H1 (cell line): ENCODE measurements at regions not wholly inside any gene's neighbourhood (a gene's known extent, or its start where the extent isn't known, plus 50 kb on each side); places are given as distances from the start of the nearest gene placed in this dataset.

ENCODE experiments used
- CTCF ChIA-PET: fragments of 300-600 bp; sonication (Branson Sonifier 250); formaldehyde crosslinking; loops from one replicate; lab custom pipeline; 2021; ENCODE audit not compliant: partially characterized antibody; lab: Charles Lee
- POLR2A ChIA-PET: fragments of 300-600 bp; sonication (Branson Sonifier 250); formaldehyde crosslinking; loops from one replicate; lab custom pipeline; 2021; ENCODE audit warnings: inconsistent platforms; ENCODE audit not compliant: partially characterized antibody; lab: Charles Lee
- DNase-seq, 2 experiments: peaks; one replicate each; pipeline versions ENCODE4 v3.0.0 to v3.0.0-alpha.2; 2010 to 2022; ENCODE audit warnings: low spot score in 2 of 2, low read depth in 1 of 2, mixed read lengths in 1 of 2
- FAIRE-seq: peaks from 2 replicates; lab custom pipeline; 2011; peaks lifted over from hg19 to GRCh38; lab: Jason Lieb, UNC
- H2AFZ ChIP-seq: 2 replicates; pipeline ENCODE4 v1.8.1; 2012; ENCODE audit warnings: low read length, inconsistent platforms
- H2AK5ac ChIP-seq: 2 replicates; pipeline ENCODE4 v1.6.1; 2013; ENCODE audit warnings: low read depth, low read length
- H2BK120ac ChIP-seq: replicated peaks from 2 replicates; pipeline ENCODE3; 2013; ENCODE audit warnings: low read depth, low read length, inconsistent platforms
- H2BK12ac ChIP-seq: 2 replicates; pipeline ENCODE4 v1.6.1; 2013; ENCODE audit warnings: low read depth, low read length
- H2BK15ac ChIP-seq: 2 replicates; pipeline ENCODE4 v1.6.1; 2013; ENCODE audit warnings: low read length
- H2BK20ac ChIP-seq: 2 replicates; pipeline ENCODE4 v1.6.1; 2013; ENCODE audit warnings: low read length
- H2BK5ac ChIP-seq: 2 replicates; pipeline ENCODE4 v1.6.1; 2013; ENCODE audit warnings: low read depth, low read length
- H3K14ac ChIP-seq: 2 replicates; pipeline ENCODE4 v1.6.1; 2013; ENCODE audit warnings: inconsistent platforms; ENCODE audit not compliant: insufficient read length
- H3K18ac ChIP-seq: 2 replicates; pipeline ENCODE4 v1.6.1; 2013; ENCODE audit warnings: low read length; ENCODE audit errors: extremely low read depth
- H3K23ac ChIP-seq: 2 replicates; pipeline ENCODE4 v1.6.1; 2013; ENCODE audit warnings: inconsistent platforms; ENCODE audit not compliant: insufficient read length
- H3K23me2 ChIP-seq: 2 replicates; pipeline ENCODE4 v1.6.1; 2013; ENCODE audit warnings: low read depth, low read length
- H3K27ac ChIP-seq: 2 replicates; pipeline ENCODE4 v1.6.1; 2011; ENCODE audit warnings: low read depth, low read length, inconsistent platforms
- H3K27me3 ChIP-seq, 4 experiments: replicated peaks in 1 of 4; 1 replicate in 1 of 4; 2 replicates in 3 of 4; pipeline versions ENCODE4 v1.6.1 to v1.8.1; 2011 to 2013; ENCODE audit warnings: low read length in 3 of 4, mild to moderate bottlenecking in 3 of 4, inconsistent platforms in 2 of 4, mixed read lengths in 2 of 4, moderate library complexity in 1 of 4; ENCODE audit not compliant: control insufficient read depth in 3 of 4, insufficient read depth in 3 of 4; ENCODE audit errors: extremely low read depth in 1 of 4
- H3K36me3 ChIP-seq, 4 experiments: 2 replicates each; pipeline versions ENCODE4 v1.6.1 to v1.8.1; 2011 to 2013; ENCODE audit warnings: mild to moderate bottlenecking in 4 of 4, low read length in 3 of 4, moderate library complexity in 2 of 4, control low read depth in 1 of 4, inconsistent platforms in 1 of 4; ENCODE audit not compliant: insufficient read depth in 4 of 4, control insufficient read depth in 2 of 4
- H3K4ac ChIP-seq: replicated peaks from 2 replicates; pipeline ENCODE3; 2013; ENCODE audit warnings: low read length, low read depth, mixed read lengths, inconsistent platforms; ENCODE audit not compliant: insufficient read length
- H3K4me1 ChIP-seq, 4 experiments: replicated peaks in 1 of 4; 1 replicate in 1 of 4; 2 replicates in 3 of 4; pipeline versions ENCODE4 v1.6.1 to v1.8.1; 2011 to 2013; ENCODE audit warnings: low read length in 3 of 4, inconsistent platforms in 2 of 4, mixed read lengths in 1 of 4; ENCODE audit not compliant: insufficient read depth in 4 of 4, control insufficient read depth in 3 of 4
- H3K4me2 ChIP-seq, 2 experiments: 2 replicates each; pipeline versions ENCODE4 v1.6.1 to v1.8.1; 2011 to 2013; ENCODE audit warnings: low read depth in 2 of 2, low read length in 2 of 2, control low read depth in 1 of 2, inconsistent platforms in 1 of 2, mild to moderate bottlenecking in 1 of 2; ENCODE audit not compliant: insufficient read depth in 1 of 2
- H3K4me3 ChIP-seq, 4 experiments: fragments of 200-600, 300-600 bp in 1 of 4; sonication (generic), shearing (Covaris generic), sonication (Bioruptor Twin) in 1 of 4; 2 replicates each; pipeline versions ENCODE4 v1.5.1 to v1.8.1; 2011 to 2016; ENCODE audit warnings: low read length in 4 of 4, low read depth in 3 of 4, control low read depth in 2 of 4, inconsistent platforms in 2 of 4, mild to moderate bottlenecking in 2 of 4, mixed read lengths in 1 of 4, moderate library complexity in 1 of 4; ENCODE audit not compliant: insufficient read depth in 2 of 4; ENCODE audit errors: extremely low read depth in 1 of 4
- H3K56ac ChIP-seq: replicated peaks from 2 replicates; pipeline ENCODE3; 2013; ENCODE audit warnings: low read depth, mild to moderate bottlenecking, mixed read lengths, low read length, inconsistent platforms; ENCODE audit not compliant: insufficient read length
- H3K79me1 ChIP-seq: 2 replicates; pipeline ENCODE4 v1.6.1; 2013; ENCODE audit warnings: low read depth, low read length, control low read depth
- H3K79me2 ChIP-seq, 2 experiments: 2 replicates each; pipeline versions ENCODE4 v1.6.1 to v1.8.1; 2012 to 2013; ENCODE audit warnings: low read length in 2 of 2, mild to moderate bottlenecking in 2 of 2, inconsistent platforms in 1 of 2; ENCODE audit not compliant: insufficient read depth in 2 of 2, control insufficient read depth in 1 of 2
- H3K9ac ChIP-seq, 4 experiments: replicated peaks in 1 of 4; 1 replicate in 1 of 4; 2 replicates in 3 of 4; pipeline versions ENCODE4 v1.6.1 to v1.8.1; 2011 to 2013; ENCODE audit warnings: low read depth in 3 of 4, low read length in 3 of 4, control low read depth in 2 of 4, mild to moderate bottlenecking in 2 of 4, moderate library complexity in 2 of 4, inconsistent platforms in 1 of 4; ENCODE audit errors: extremely low read depth in 1 of 4
- H3K9me3 ChIP-seq, 2 experiments: 2 replicates each; pipeline versions ENCODE4 v1.6.1 to v1.8.1; 2012 to 2013; ENCODE audit warnings: mild to moderate bottlenecking in 2 of 2, moderate library complexity in 2 of 2, control low read depth in 1 of 2, inconsistent platforms in 1 of 2, low read depth in 1 of 2, low read length in 1 of 2, mixed read lengths in 1 of 2; ENCODE audit not compliant: insufficient read depth in 2 of 2
- H4K20me1 ChIP-seq, 2 experiments: replicated peaks in 1 of 2; 2 replicates each; pipeline versions ENCODE3 to v1.8.1; 2011 to 2013; ENCODE audit warnings: inconsistent platforms in 2 of 2, low read length in 2 of 2, mild to moderate bottlenecking in 1 of 2; ENCODE audit not compliant: insufficient read depth in 2 of 2, control insufficient read depth in 1 of 2
- H4K5ac ChIP-seq: 2 replicates; pipeline ENCODE4 v1.6.1; 2013; ENCODE audit warnings: low read length, low read depth, mixed read lengths, inconsistent platforms; ENCODE audit not compliant: insufficient read length
- H4K8ac ChIP-seq: 2 replicates; pipeline ENCODE4 v1.8.0; 2013; ENCODE audit warnings: mild to moderate bottlenecking, moderate library complexity, low read length, inconsistent platforms; ENCODE audit not compliant: insufficient read depth; ENCODE audit errors: extremely low read depth
- H4K91ac ChIP-seq: replicated peaks from 2 replicates; pipeline ENCODE3; 2013; ENCODE audit warnings: low read length, mixed read lengths, inconsistent platforms; ENCODE audit not compliant: insufficient read length
- ASH2L ChIP-seq: fragments of 200-600, 300-600 bp; sonication (generic); IDR thresholded peaks from one replicate; pipeline ENCODE4 v1.7.1; 2017; ENCODE audit warnings: low read length
- CBX5 ChIP-seq: fragments of 300-800, 300-1000 bp; sonication (generic); IDR thresholded peaks from 2 replicates; pipeline ENCODE4 v1.7.1; 2016; ENCODE audit warnings: antibody characterized with exemption, low read length, low read depth
- CBX8 ChIP-seq: fragments of 300-800, 300-1000 bp; sonication (generic); IDR thresholded peaks from 2 replicates; pipeline ENCODE4 v1.7.1; 2016; ENCODE audit warnings: low read depth, low read length, borderline replicate concordance
- CHD1 ChIP-seq: IDR thresholded peaks from 2 replicates; pipeline ENCODE4 v1.6.1; 2012; ENCODE audit warnings: low read depth, low read length, improper control_type of control experiment
- EGR1 ChIP-seq: IDR thresholded peaks from 2 replicates; pipeline ENCODE4 v1.6.1; 2011; ENCODE audit warnings: low read depth, low read length, borderline replicate concordance
- KDM5A ChIP-seq: fragments of 200-600 bp; IDR thresholded peaks from 2 replicates; pipeline ENCODE4 v1.7.1; 2012; ENCODE audit warnings: mild to moderate bottlenecking, low read length, inconsistent platforms, mixed read lengths
- RXRA ChIP-seq: IDR thresholded peaks from 2 replicates; pipeline ENCODE4 v1.6.1; 2011; ENCODE audit warnings: low read depth, mild to moderate bottlenecking, low read length, moderate library complexity; ENCODE audit not compliant: insufficient read depth
- SIN3A ChIP-seq, 2 experiments: IDR thresholded peaks in 1 of 2; conservative IDR thresholded peaks in 1 of 2; 2 replicates each; pipeline ENCODE4 v1.6.1; 2011 to 2012; ENCODE audit warnings: low read length in 2 of 2, improper control_type of control experiment in 1 of 2, low read depth in 1 of 2, mild to moderate bottlenecking in 1 of 2
- SIX5 ChIP-seq: IDR thresholded peaks from 2 replicates; pipeline ENCODE4 v1.6.1; 2011; ENCODE audit warnings: mild to moderate bottlenecking, low read depth, low read length
- TBP ChIP-seq: IDR thresholded peaks from 2 replicates; pipeline ENCODE4 v1.6.1; 2011; ENCODE audit warnings: low read depth, low read length, improper control_type of control experiment
- TEAD4 ChIP-seq: IDR thresholded peaks from 2 replicates; pipeline ENCODE4 v1.6.1; 2012; ENCODE audit warnings: low read depth, low read length, inconsistent platforms, mixed read lengths
- WGBS, 2 experiments: shearing (Covaris generic) in 1 of 2; methylation state at CpG; one replicate each; pipeline versions ENCODE4 v1.1.6 to v1.1.7; 2013 to 2015; ENCODE audit warnings: low lambda C conversion rate in 2 of 2, mixed read lengths in 2 of 2, inconsistent platforms in 1 of 2, low coverage in 1 of 2, missing lambda C conversion rate in 1 of 2; ENCODE audit not compliant: insufficient replicate concordance in 2 of 2, insufficient coverage in 1 of 2, insufficient read length in 1 of 2; ENCODE audit errors: extremely low coverage in 1 of 2, missing lambda C conversion rate in 1 of 2; 5-methylcytosine and 5-hydroxymethylcytosine counted together
- TF ChIP-seq, protein P1 (sequence below), 3 experiments: IDR thresholded peaks; 1 replicate in 2 of 3; 2 replicates in 1 of 3; pipeline versions ENCODE4 v1.5.1 to v1.6.1; 2011; ENCODE audit warnings: low read length in 3 of 3, mild to moderate bottlenecking in 3 of 3, inconsistent platforms in 2 of 3, low read depth in 1 of 3, moderate library complexity in 1 of 3; ENCODE audit not compliant: insufficient read depth in 1 of 3; ENCODE audit errors: control extremely low read depth in 1 of 3

DNA sequence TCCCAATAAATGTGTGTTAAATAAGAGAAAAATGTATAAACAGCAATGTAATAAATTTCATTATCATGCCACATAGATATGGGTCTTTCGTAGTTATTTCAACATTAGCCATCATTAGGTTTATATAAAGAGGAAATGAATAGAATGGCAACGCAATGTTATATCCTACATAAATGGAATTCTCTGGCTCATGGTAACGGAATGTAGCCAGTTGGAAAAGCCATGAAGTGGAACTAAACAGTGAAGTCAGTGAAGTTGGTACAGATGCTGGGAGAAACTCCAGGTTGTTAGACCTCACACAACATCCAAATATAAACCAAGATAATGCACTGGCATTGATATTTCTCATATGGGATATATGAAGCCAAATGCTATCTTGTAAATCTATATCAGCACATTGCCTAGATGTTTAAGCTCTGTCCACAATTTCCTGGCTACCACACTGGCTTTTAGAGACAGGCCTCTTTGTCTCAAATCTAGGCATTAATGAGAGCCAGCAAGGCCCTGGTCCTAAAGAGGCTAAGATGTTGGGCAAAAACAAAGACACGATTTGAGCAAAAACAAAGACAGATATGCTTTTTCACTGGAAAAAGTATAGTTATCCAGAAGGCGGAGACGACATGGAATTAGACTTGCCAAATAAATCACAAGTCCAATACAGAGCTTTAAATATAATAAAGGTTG is 861.0 kb downstream of the RPS29 start:
- Histone ChIP-seq H3K27me3 (no peaks in the 10 kb centered on the region), H3K79me1 (no peaks in the 10 kb centered on the region), H2BK15ac (no peak overlapping the region), H4K20me1 (no peaks in the 10 kb centered on the region), H3K9ac (no peak overlapping the region), H3K9me3 (no peaks in the 10 kb centered on the region), H2BK120ac (no peak overlapping the region), H3K56ac (no peak overlapping the region), H2BK20ac (no peak overlapping the region), H3K23me2 (no peaks in the 10 kb centered on the region), H2AK5ac (no peak overlapping the region), H3K14ac (no peak overlapping the region), H4K8ac (no peak overlapping the region), H3K23ac (no peak overlapping the region), H2AFZ (no peak overlapping the region), H3K27ac (no peak overlapping the region), H3K36me3 (no peaks in the 10 kb centered on the region), H3K79me2 (no peaks in the 10 kb centered on the region), H3K4ac (no peak overlapping the region), H4K91ac (no peak overlapping the region), H3K4me1 (no peaks in the 10 kb centered on the region), H3K4me2 (no peak overlapping the region), H3K4me3 (no peak overlapping the region), H3K18ac (no peak overlapping the region), H2BK5ac (no peak overlapping the region), H4K5ac (no peak overlapping the region), H2BK12ac (no peak overlapping the region)
- ChIA-PET CTCF (no interaction called here), POLR2A (no interaction called here)
- no peak for DNase-seq
- WGBS, 2 experiments: 83% methylated on average over 6 of the region's 6 CpGs; no CpG with 5 or more reads in 1 of the 2 experiments
- no peak for FAIRE-seq
- no peak for TF ChIP-seq CBX5
- no peak for TF ChIP-seq TBP
- TF ChIP-seq EGR1: no peak
- TF ChIP-seq, protein P1, sequence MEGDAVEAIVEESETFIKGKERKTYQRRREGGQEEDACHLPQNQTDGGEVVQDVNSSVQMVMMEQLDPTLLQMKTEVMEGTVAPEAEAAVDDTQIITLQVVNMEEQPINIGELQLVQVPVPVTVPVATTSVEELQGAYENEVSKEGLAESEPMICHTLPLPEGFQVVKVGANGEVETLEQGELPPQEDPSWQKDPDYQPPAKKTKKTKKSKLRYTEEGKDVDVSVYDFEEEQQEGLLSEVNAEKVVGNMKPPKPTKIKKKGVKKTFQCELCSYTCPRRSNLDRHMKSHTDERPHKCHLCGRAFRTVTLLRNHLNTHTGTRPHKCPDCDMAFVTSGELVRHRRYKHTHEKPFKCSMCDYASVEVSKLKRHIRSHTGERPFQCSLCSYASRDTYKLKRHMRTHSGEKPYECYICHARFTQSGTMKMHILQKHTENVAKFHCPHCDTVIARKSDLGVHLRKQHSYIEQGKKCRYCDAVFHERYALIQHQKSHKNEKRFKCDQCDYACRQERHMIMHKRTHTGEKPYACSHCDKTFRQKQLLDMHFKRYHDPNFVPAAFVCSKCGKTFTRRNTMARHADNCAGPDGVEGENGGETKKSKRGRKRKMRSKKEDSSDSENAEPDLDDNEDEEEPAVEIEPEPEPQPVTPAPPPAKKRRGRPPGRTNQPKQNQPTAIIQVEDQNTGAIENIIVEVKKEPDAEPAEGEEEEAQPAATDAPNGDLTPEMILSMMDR (IDR thresholded peaks at IDR 0.05; ENCODE audit: control extremely low read depth in 1 of 3, insufficient read depth in 1 of 3, low read depth in 1 of 3, low read length in 3 of 3): no peak
- TF ChIP-seq SIN3A (conservative IDR thresholded peaks at IDR 0.05 in 1 of 2, IDR thresholded peaks at IDR 0.05 in 1 of 2; ENCODE audit: low read depth in 1 of 2, low read length in 2 of 2): no peak
- TF ChIP-seq TEAD4: no peak
- TF ChIP-seq CHD1: no peak
- TF ChIP-seq ASH2L: no peak
- no peak for TF ChIP-seq CBX8
- TF ChIP-seq SIX5: no peak
- no peak for TF ChIP-seq KDM5A
- TF ChIP-seq RXRA: no peak
